ENCODE measurements at regions not wholly inside any gene's neighbourhood (a gene's known extent, or its start where the extent isn't known, plus 50 kb on each side); places are given as distances from the start of the nearest gene placed in this dataset.

GRCh38 chrX:69388526-69388925 lies 115.6 kb upstream of the NALF2 start:
- TF ChIP-seq POLR2A (IDR thresholded peaks at IDR 0.05; ENCODE audit: low read depth, low read length): no peak
- TF ChIP-seq TAF1 (IDR thresholded peaks at IDR 0.05; ENCODE audit: low read depth, low read length): no peak
- TF ChIP-seq POLR2AphosphoS5 (IDR thresholded peaks at IDR 0.05; ENCODE audit: low read depth, low read length): no peak
- no peak for TF ChIP-seq PAX5 (IDR thresholded peaks at IDR 0.05; ENCODE audit: insufficient read depth, low read length, severe bottlenecking)
- TF ChIP-seq SPI1 (IDR thresholded peaks at IDR 0.05; ENCODE audit: low read depth, low read length): no peak
